PC-9 (cell line): ENCODE measurements at regions not wholly inside any gene's neighbourhood (a gene's known extent, or its start where the extent isn't known, plus 50 kb on each side); places are given as distances from the start of the nearest gene placed in this dataset.

Source experiments
- CTCF ChIP-seq: fragments of 200-600 bp; sonication (generic); conservative IDR thresholded peaks from 2 replicates; pipeline ENCODE4 v1.6.1; 2017; ENCODE audit warnings: mixed run types, antibody characterized with exemption, mild to moderate bottlenecking, moderate library complexity
- EZH2 ChIP-seq: fragments of 200-600 bp; sonication (generic); IDR thresholded peaks from 2 replicates; pipeline ENCODE4 v1.8.0; 2017; ENCODE audit warnings: antibody characterized with exemption, low read depth

GRCh38 chr2:15817748-15818147, 122.6 kb upstream of the MYCN start:
- TF ChIP-seq EZH2 (no peak), CTCF (no peak)
